IPS-NIHi7 (cell line): ENCODE measurements at regions not wholly inside any gene's neighbourhood (a gene's known extent, or its start where the extent isn't known, plus 50 kb on each side); places are given as distances from the start of the nearest gene placed in this dataset.
"Not testable (repeated sequence)": the region's sequence is repeated elsewhere in the genome, so short reads cannot be mapped to it uniquely, and the experiment has no call there.

ENCODE experiments used
- DNase-seq: peaks from one replicate; pipeline ENCODE4 v3.0.0; 2012; ENCODE audit warnings: mixed read lengths; ENCODE audit errors: extremely low spot score

- not testable (repeated sequence) for DNase-seq
Observed at GRCh38 chr16:16448423-16448822, 69.5 kb downstream of the NPIPA7 start.

- DNase-seq, result not testable (repeated sequence)
Observed at GRCh38 chr16:16449712-16450237, 70.8 kb downstream of the NPIPA7 start.

GRCh38 chr16:16451721-16452410, 72.9 kb downstream of the NPIPA7 start:
- not testable (repeated sequence) for DNase-seq

- DNase-seq, result not testable (repeated sequence)
Observed at GRCh38 chr16:16458579-16458978, 79.6 kb downstream of the NPIPA7 start.

- not testable (repeated sequence) for DNase-seq
Observed at GRCh38 chr16:16463792-16464191, 84.9 kb downstream of the NPIPA7 start.

- DNase-seq, result not testable (repeated sequence)
Observed at GRCh38 chr16:16488919-16489318, 110.0 kb downstream of the NPIPA7 start.

- DNase-seq, result not testable (repeated sequence)
Observed at GRCh38 chr16:16489466-16489865, 110.5 kb downstream of the NPIPA7 start.

- not testable (repeated sequence) for DNase-seq
Observed at GRCh38 chr16:16494114-16494513, 115.2 kb downstream of the NPIPA7 start.

GRCh38 chr16:16494998-16495397, 116.1 kb downstream of the NPIPA7 start:
- DNase-seq, result not testable (repeated sequence)

- DNase-seq, result not testable (repeated sequence)
Observed at GRCh38 chr16:16499875-16500274, 120.9 kb downstream of the NPIPA7 start.

- DNase-seq, result not testable (repeated sequence)
Observed at GRCh38 chr16:16507041-16507440, 128.1 kb downstream of the NPIPA7 start.

- DNase-seq, result not testable (repeated sequence)
Observed at GRCh38 chr16:16508344-16508743, 129.4 kb downstream of the NPIPA7 start.

GRCh38 chr16:16519395-16519794, 140.5 kb downstream of the NPIPA7 start:
- not testable (repeated sequence) for DNase-seq

GRCh38 chr16:16521239-16522002, 142.5 kb downstream of the NPIPA7 start:
- DNase-seq, result not testable (repeated sequence)

- not testable (repeated sequence) for DNase-seq
Observed at GRCh38 chr16:16526998-16527397, 148.1 kb downstream of the NPIPA7 start.

- not testable (repeated sequence) for DNase-seq
Observed at GRCh38 chr16:16530744-16531143, 151.8 kb downstream of the NPIPA7 start.

- not testable (repeated sequence) for DNase-seq
Observed at GRCh38 chr16:16535565-16535964, 156.6 kb downstream of the NPIPA7 start.

- not testable (repeated sequence) for DNase-seq
Observed at GRCh38 chr16:16536151-16536550, 157.2 kb downstream of the NPIPA7 start.

- not testable (repeated sequence) for DNase-seq
Observed at GRCh38 chr16:16549710-16550109, 170.8 kb downstream of the NPIPA7 start.

GRCh38 chr16:16550824-16551223, 171.9 kb downstream of the NPIPA7 start:
- not testable (repeated sequence) for DNase-seq

- not testable (repeated sequence) for DNase-seq
Observed at GRCh38 chr16:16552819-16553340, 173.9 kb downstream of the NPIPA7 start.

- not testable (repeated sequence) for DNase-seq
Observed at GRCh38 chr16:16559179-16559740, 180.3 kb downstream of the NPIPA7 start.
